GM12891 (cell line): ENCODE measurements at regions not wholly inside any gene's neighbourhood (a gene's known extent, or its start where the extent isn't known, plus 50 kb on each side); places are given as distances from the start of the nearest gene placed in this dataset.

Experiments used
- PAX5 ChIP-seq: IDR thresholded peaks from 2 replicates; pipeline ENCODE4 v1.6.1; 2011; ENCODE audit warnings: low read length, moderate library complexity, mild to moderate bottlenecking; ENCODE audit not compliant: insufficient read depth, severe bottlenecking
- POLR2A ChIP-seq: IDR thresholded peaks from 2 replicates; pipeline ENCODE4 v1.6.1; 2011; ENCODE audit warnings: low read depth, low read length, control low read depth
- POLR2AphosphoS5 ChIP-seq: IDR thresholded peaks from 2 replicates; pipeline ENCODE4 v1.6.1; 2011; ENCODE audit warnings: low read depth, low read length, control low read depth
- SPI1 ChIP-seq: IDR thresholded peaks from 2 replicates; pipeline ENCODE4 v1.6.1; 2011; ENCODE audit warnings: low read depth, low read length, control low read depth
- TAF1 ChIP-seq: IDR thresholded peaks from 2 replicates; pipeline ENCODE4 v1.6.1; 2011; ENCODE audit warnings: low read depth, low read length, control low read depth

GRCh38 chr10:90658791-90659190, 199.0 kb downstream of the HTR7 start:
- TF ChIP-seq TAF1 = no peak
- no peak for TF ChIP-seq POLR2A
- no peak for TF ChIP-seq POLR2AphosphoS5
- no peak for TF ChIP-seq PAX5
- TF ChIP-seq SPI1 = no peak
